IMR-90 (cell line): ENCODE measurements at regions not wholly inside any gene's neighbourhood (a gene's known extent, or its start where the extent isn't known, plus 50 kb on each side); places are given as distances from the start of the nearest gene placed in this dataset.
"Not testable (repeated sequence)": the region's sequence is repeated elsewhere in the genome, so short reads cannot be mapped to it uniquely, and the experiment has no call there.

ENCODE experiments used
- ATAC-seq: fragments of 200-7000 bp; cut with Tn5 transposase; 2 replicates; pipeline ENCODE4 v1.9.1; 2020; ENCODE audit warnings: low read depth, mild to moderate bottlenecking, moderate library complexity
- BruUV-seq: library from RNA; stranded (reverse); fragments of 400-500 nt; replicated peaks from 2 replicates; lab custom pipeline; 2021; lab: Mats Ljungman, UMichigan
- CTCF ChIA-PET: fragments of 300-600 bp; formaldehyde crosslinking; extraction: SDS; loops from one replicate; lab custom pipeline; 2021; ENCODE audit warnings: antibody characterized with exemption; lab: Yijun Ruan, JAX
- POLR2A ChIA-PET: fragments of 300-600 bp; sonication (Branson Sonifier 250); formaldehyde crosslinking; loops from one replicate; lab custom pipeline; 2022; ENCODE audit warnings: antibody characterized with exemption; ENCODE audit not compliant: unreplicated experiment; lab: Charles Lee
- DNase-seq: peaks from one replicate; pipeline ENCODE4 v3.0.0; 2013
- H2AFZ ChIP-seq: replicated peaks from 2 replicates; pipeline ENCODE3; 2013; ENCODE audit warnings: low read length, mild to moderate bottlenecking; ENCODE audit not compliant: poor library complexity
- H2AK5ac ChIP-seq: 2 replicates; pipeline ENCODE4 v1.6.1; 2013; ENCODE audit warnings: low read depth, low read length, inconsistent platforms
- H2AK9ac ChIP-seq: replicated peaks from 2 replicates; pipeline ENCODE3; 2013; ENCODE audit warnings: mild to moderate bottlenecking, low read depth, low read length, moderate library complexity; ENCODE audit not compliant: poor library complexity
- H2BK120ac ChIP-seq: 2 replicates; pipeline ENCODE4 v1.6.1; 2013; ENCODE audit warnings: low read depth, low read length, inconsistent platforms
- H2BK15ac ChIP-seq: 3 replicates; pipeline ENCODE4 v1.6.1; 2013; ENCODE audit warnings: low read depth, low read length, inconsistent platforms
- H2BK20ac ChIP-seq: 2 replicates; pipeline ENCODE4 v1.6.1; 2013; ENCODE audit warnings: low read depth, mild to moderate bottlenecking, inconsistent platforms, low read length, moderate library complexity
- H2BK5ac ChIP-seq: 2 replicates; pipeline ENCODE4 v1.6.1; 2013; ENCODE audit warnings: mild to moderate bottlenecking, low read depth, low read length, inconsistent platforms; ENCODE audit not compliant: poor library complexity, severe bottlenecking
- H3K14ac ChIP-seq: replicated peaks from 2 replicates; pipeline ENCODE4 v1.6.1; 2013; ENCODE audit warnings: low read depth, low read length, inconsistent platforms
- H3K18ac ChIP-seq: 2 replicates; pipeline ENCODE4 v1.6.1; 2013; ENCODE audit warnings: low read depth, low read length, control low read depth
- H3K23ac ChIP-seq: 2 replicates; pipeline ENCODE4 v1.6.1; 2013; ENCODE audit warnings: low read depth, low read length, inconsistent platforms
- H3K27ac ChIP-seq: 2 replicates; pipeline ENCODE4 v1.5.1; 2013; ENCODE audit warnings: mild to moderate bottlenecking, control low read depth, low read length; ENCODE audit not compliant: insufficient read depth
- H3K27me3 ChIP-seq: 2 replicates; pipeline ENCODE4 v1.6.1; 2013; ENCODE audit warnings: low read length; ENCODE audit not compliant: control insufficient read depth, insufficient read depth
- H3K36me3 ChIP-seq: 2 replicates; pipeline ENCODE4 v1.6.1; 2013; ENCODE audit warnings: low read length, mixed read lengths; ENCODE audit not compliant: control insufficient read depth, insufficient read depth
- H3K4ac ChIP-seq: 2 replicates; pipeline ENCODE4 v1.6.1; 2013; ENCODE audit warnings: low read depth, low read length, inconsistent platforms
- H3K4me1 ChIP-seq: 2 replicates; pipeline ENCODE4 v1.6.1; 2013; ENCODE audit warnings: low read length, mixed read lengths; ENCODE audit not compliant: control insufficient read depth, insufficient read depth
- H3K4me2 ChIP-seq: 2 replicates; pipeline ENCODE4 v1.6.1; 2013; ENCODE audit warnings: low read depth, mild to moderate bottlenecking, control low read depth, low read length, moderate library complexity
- H3K4me3 ChIP-seq: 2 replicates; pipeline ENCODE4 v1.5.1; 2013; ENCODE audit warnings: low read depth, mild to moderate bottlenecking, control low read depth, low read length, moderate library complexity; ENCODE audit not compliant: insufficient read depth
- H3K56ac ChIP-seq: 2 replicates; pipeline ENCODE4 v1.6.1; 2013; ENCODE audit warnings: low read length, inconsistent platforms; ENCODE audit not compliant: insufficient read depth; ENCODE audit errors: extremely low read depth
- H3K79me1 ChIP-seq, 2 experiments: 2 replicates each; pipeline ENCODE4 v1.6.1; 2013; ENCODE audit warnings: low read length in 2 of 2, inconsistent platforms in 1 of 2, low read depth in 1 of 2
- H3K9ac ChIP-seq: 2 replicates; pipeline ENCODE4 v1.6.1; 2013; ENCODE audit warnings: low read depth, low read length, control low read depth
- H3K9me1 ChIP-seq: 2 replicates; pipeline ENCODE4 v1.6.1; 2013; ENCODE audit warnings: low read length, inconsistent platforms; ENCODE audit not compliant: insufficient read depth
- H3K9me3 ChIP-seq: 2 replicates; pipeline ENCODE4 v1.6.1; 2013; ENCODE audit warnings: low read length; ENCODE audit not compliant: control insufficient read depth, insufficient read depth
- H4K20me1 ChIP-seq: 2 replicates; pipeline ENCODE4 v1.6.1; 2013; ENCODE audit warnings: low read length, inconsistent platforms; ENCODE audit not compliant: insufficient read depth
- H4K5ac ChIP-seq: 2 replicates; pipeline ENCODE4 v1.6.1; 2013; ENCODE audit warnings: mild to moderate bottlenecking, low read depth, low read length, control low read depth
- H4K8ac ChIP-seq, 2 experiments: 2 replicates each; pipeline ENCODE4 v1.6.1; 2013; ENCODE audit warnings: low read depth in 2 of 2, low read length in 2 of 2, control low read depth in 1 of 2, inconsistent platforms in 1 of 2
- H4K91ac ChIP-seq: 2 replicates; pipeline ENCODE4 v1.6.1; 2013; ENCODE audit warnings: low read depth, low read length, inconsistent platforms; ENCODE audit not compliant: insufficient read depth
- WGBS, 2 experiments: methylation state at CpG; one replicate each; pipeline versions ENCODE4 v1.1.5 to v1.1.7; 2013; ENCODE audit warnings: missing lambda C conversion rate in 2 of 2; ENCODE audit not compliant: insufficient read length in 1 of 2; ENCODE audit errors: extremely low coverage in 2 of 2; 5-methylcytosine and 5-hydroxymethylcytosine counted together
- dilution Hi-C: fragments of 300-500 bp; cut with HindIII; formaldehyde crosslinking; loops from one replicate; pipeline ENCODE4 v1.14.3; 2018; ENCODE audit warnings: low sequenced_read_pairs; ENCODE audit not compliant: unreplicated experiment
- in situ Hi-C: fragments of 300-500 bp; cut with MboI; formaldehyde crosslinking; loops from 3 replicates; pipeline ENCODE4 v1.14.3; 2019; ENCODE audit warnings: low sequenced_read_pairs, inconsistent platforms, mixed read lengths
- intact Hi-C: fragments of 100-400 bp; cut with micrococcal nuclease; formaldehyde crosslinking; loops from 2 replicates; pipeline ENCODE4 v1.10.0; 2022

DNA sequence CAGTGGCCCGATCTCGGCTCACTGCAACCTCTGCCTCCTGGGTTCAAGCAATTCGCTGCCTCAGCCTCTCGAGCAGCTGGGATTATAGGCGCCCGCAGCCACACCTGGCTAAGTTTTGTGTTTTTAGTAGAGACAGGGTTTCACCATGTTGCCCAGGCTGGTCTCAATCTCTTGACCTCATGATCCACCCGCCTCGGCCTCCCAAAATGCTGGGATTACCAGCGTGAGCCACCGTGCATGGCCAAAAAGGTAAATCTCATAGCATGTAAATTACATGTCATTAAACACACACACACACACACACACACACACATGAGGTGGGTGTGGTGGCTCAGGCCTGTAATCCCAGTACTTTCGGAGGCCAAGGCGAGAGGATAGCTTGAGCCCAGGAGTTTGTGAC, 53.7 kb upstream of the SEPTIN5 start:
- H4K91ac ChIP-seq, H3K27me3 ChIP-seq, H3K18ac ChIP-seq, H3K4me1 ChIP-seq, H3K4me2 ChIP-seq, H4K8ac ChIP-seq, H3K79me1 ChIP-seq, H3K56ac ChIP-seq, H3K27ac ChIP-seq, H3K14ac ChIP-seq, H2BK120ac ChIP-seq, H3K23ac ChIP-seq, H3K9me3 ChIP-seq, H3K9me1 ChIP-seq, H4K20me1 ChIP-seq, intact Hi-C loops, CTCF ChIA-PET, H2BK20ac ChIP-seq, ATAC-seq, H4K5ac ChIP-seq, H3K36me3 ChIP-seq, H3K9ac ChIP-seq, dilution Hi-C loops, H2AK9ac ChIP-seq, DNase-seq, POLR2A ChIA-PET, BruUV-seq, H2AFZ ChIP-seq, H2BK15ac ChIP-seq, H2BK5ac ChIP-seq, H2AK5ac ChIP-seq, H3K4ac ChIP-seq, H3K4me3 ChIP-seq, in situ Hi-C loops: not testable (repeated sequence)
- WGBS, 2 experiments: no CpG with 5 or more reads among the region's 12 CpGs
